ENCODE measurements at regions not wholly inside any gene's neighbourhood (a gene's known extent, or its start where the extent isn't known, plus 50 kb on each side); places are given as distances from the start of the nearest gene placed in this dataset.

- no peak for TF ChIP-seq CTCF (IDR thresholded peaks at IDR 0.05; ENCODE audit: low read depth, low read length, poor library complexity, severe bottlenecking)
- no peak for TF ChIP-seq EZH2phosphoT487 (IDR thresholded peaks at IDR 0.05; ENCODE audit: borderline replicate concordance, low read length)
- no peaks in the 10 kb centered on the region for H3K9me3 ChIP-seq (ENCODE audit: control insufficient read depth, insufficient read depth, low read length)
- H3F3A ChIP-seq (ENCODE audit: control insufficient read depth, insufficient read depth): no peaks in the 10 kb centered on the region
- no peak overlapping the region for H3K4me3 ChIP-seq (ENCODE audit: low read length)
- H3K27ac ChIP-seq (ENCODE audit: low read depth, low read length): no peak overlapping the region
- H3K4me1 ChIP-seq (ENCODE audit: control insufficient read depth, low read length): no peaks in the 10 kb centered on the region
- no peaks in the 10 kb centered on the region for H4K20me1 ChIP-seq (ENCODE audit: control insufficient read depth, insufficient read depth, low read depth, low read length)
- no peaks in the 10 kb centered on the region for H3K36me3 ChIP-seq (ENCODE audit: control insufficient read depth, low read length)
- H3K27me3 ChIP-seq (ENCODE audit: control insufficient read depth, low read length): no peaks in the 10 kb centered on the region
- no peak overlapping the region for H3K4me2 ChIP-seq (ENCODE audit: low read length)
- no peaks in the 10 kb centered on the region for H3K79me2 ChIP-seq (ENCODE audit: control insufficient read depth, low read length)
- no peaks in the 10 kb centered on the region for H3K9me2 ChIP-seq (replicated peaks; ENCODE audit: control insufficient read depth, low read length)
Measured at GRCh38 chr2:155844461-155844860, 488.1 kb downstream of the NR4A2 start.

GRCh38 chr2:155842103-155842502, 490.4 kb downstream of the NR4A2 start:
- Histone ChIP-seq H3K27me3 (ENCODE audit: control insufficient read depth, low read length) (no peaks in the 10 kb centered on the region), H3K4me2 (ENCODE audit: low read length) (no peak overlapping the region), H3K27ac (ENCODE audit: low read depth, low read length) (no peak overlapping the region), H3K9me3 (ENCODE audit: control insufficient read depth, insufficient read depth, low read length) (no peaks in the 10 kb centered on the region), H4K20me1 (ENCODE audit: control insufficient read depth, insufficient read depth, low read depth, low read length) (no peaks in the 10 kb centered on the region), H3K4me3 (ENCODE audit: low read length) (no peak overlapping the region), H3K79me2 (ENCODE audit: control insufficient read depth, low read length) (no peaks in the 10 kb centered on the region), H3K4me1 (ENCODE audit: control insufficient read depth, low read length) (no peaks in the 10 kb centered on the region), H3K36me3 (ENCODE audit: control insufficient read depth, low read length) (no peaks in the 10 kb centered on the region), H3F3A (ENCODE audit: control insufficient read depth, insufficient read depth) (no peaks in the 10 kb centered on the region), H3K9me2 (replicated peaks; ENCODE audit: control insufficient read depth, low read length) (no peaks in the 10 kb centered on the region)
- TF ChIP-seq EZH2phosphoT487 (IDR thresholded peaks at IDR 0.05; ENCODE audit: borderline replicate concordance, low read length) (no peak), CTCF (IDR thresholded peaks at IDR 0.05; ENCODE audit: low read depth, low read length, poor library complexity, severe bottlenecking) (no peak)

DNA sequence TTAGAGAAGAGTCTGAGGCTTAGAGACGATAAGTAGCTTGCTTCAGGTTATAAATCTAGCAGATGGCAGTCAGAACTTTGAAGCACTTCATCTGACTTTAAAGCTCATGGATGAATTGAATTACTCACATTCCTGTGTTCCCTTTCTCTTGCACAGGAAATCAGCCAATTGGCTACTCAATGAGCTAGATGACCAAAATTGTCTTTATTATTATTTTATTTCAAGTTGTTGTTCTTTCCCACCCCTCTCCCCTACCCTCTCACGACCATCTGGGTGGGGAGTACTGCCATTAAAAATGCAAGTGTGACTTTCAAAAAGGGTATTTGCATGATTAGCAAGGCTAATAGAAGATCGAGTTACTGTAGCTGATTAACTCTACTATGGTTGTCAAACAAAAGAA, 491.1 kb downstream of the NR4A2 start:
- H3F3A ChIP-seq (ENCODE audit: control insufficient read depth, insufficient read depth): no peaks in the 10 kb centered on the region
- H3K9me3 ChIP-seq (ENCODE audit: control insufficient read depth, insufficient read depth, low read length): no peaks in the 10 kb centered on the region
- H3K4me2 ChIP-seq (ENCODE audit: low read length): no peak overlapping the region
- no peaks in the 10 kb centered on the region for H3K4me1 ChIP-seq (ENCODE audit: control insufficient read depth, low read length)
- H3K27me3 ChIP-seq (ENCODE audit: control insufficient read depth, low read length): no peaks in the 10 kb centered on the region
- no peaks in the 10 kb centered on the region for H4K20me1 ChIP-seq (ENCODE audit: control insufficient read depth, insufficient read depth, low read depth, low read length)
- no peaks in the 10 kb centered on the region for H3K9me2 ChIP-seq (replicated peaks; ENCODE audit: control insufficient read depth, low read length)
- no peaks in the 10 kb centered on the region for H3K36me3 ChIP-seq (ENCODE audit: control insufficient read depth, low read length)
- H3K79me2 ChIP-seq (ENCODE audit: control insufficient read depth, low read length): no peaks in the 10 kb centered on the region
- TF ChIP-seq CTCF (IDR thresholded peaks at IDR 0.05; ENCODE audit: low read depth, low read length, poor library complexity, severe bottlenecking): no peak
- no peak for TF ChIP-seq EZH2phosphoT487 (IDR thresholded peaks at IDR 0.05; ENCODE audit: borderline replicate concordance, low read length)
- no peak overlapping the region for H3K27ac ChIP-seq (ENCODE audit: low read depth, low read length)
- H3K4me3 ChIP-seq (ENCODE audit: low read length): no peak overlapping the region

GRCh38 chr2:155840661-155841060, 491.9 kb downstream of the NR4A2 start:
- H3K4me2 ChIP-seq (ENCODE audit: low read length): no peak overlapping the region
- no peaks in the 10 kb centered on the region for H3F3A ChIP-seq (ENCODE audit: control insufficient read depth, insufficient read depth)
- no peaks in the 10 kb centered on the region for H3K79me2 ChIP-seq (ENCODE audit: control insufficient read depth, low read length)
- no peaks in the 10 kb centered on the region for H3K4me1 ChIP-seq (ENCODE audit: control insufficient read depth, low read length)
- no peaks in the 10 kb centered on the region for H3K9me3 ChIP-seq (ENCODE audit: control insufficient read depth, insufficient read depth, low read length)
- no peaks in the 10 kb centered on the region for H3K9me2 ChIP-seq (replicated peaks; ENCODE audit: control insufficient read depth, low read length)
- H3K4me3 ChIP-seq (ENCODE audit: low read length): no peak overlapping the region
- no peaks in the 10 kb centered on the region for H3K36me3 ChIP-seq (ENCODE audit: control insufficient read depth, low read length)
- H3K27ac ChIP-seq (ENCODE audit: low read depth, low read length): no peak overlapping the region
- no peaks in the 10 kb centered on the region for H4K20me1 ChIP-seq (ENCODE audit: control insufficient read depth, insufficient read depth, low read depth, low read length)
- no peaks in the 10 kb centered on the region for H3K27me3 ChIP-seq (ENCODE audit: control insufficient read depth, low read length)
- no peak for TF ChIP-seq EZH2phosphoT487 (IDR thresholded peaks at IDR 0.05; ENCODE audit: borderline replicate concordance, low read length)
- TF ChIP-seq CTCF (IDR thresholded peaks at IDR 0.05; ENCODE audit: low read depth, low read length, poor library complexity, severe bottlenecking): no peak

All from DOHH2 (cell line).